GM19452 (cell line): ENCODE measurements at regions not wholly inside any gene's neighbourhood (a gene's known extent, or its start where the extent isn't known, plus 50 kb on each side); places are given as distances from the start of the nearest gene placed in this dataset.

Source experiments
- ATAC-seq: cut with Tn5 transposase; IDR thresholded peaks from one replicate; pipeline ENCODE4 v1.9.1; 2021; ENCODE audit not compliant: unreplicated experiment

- no peak for ATAC-seq
These were observed 1234.0 kb downstream of the TBC1D22A start for GRCh38 chr22:47996446-47996857.

GRCh38 chr22:47995718-47996117 lies 1233.3 kb downstream of the TBC1D22A start:
- ATAC-seq, result no peak

- no peak for ATAC-seq
These were observed 1232.8 kb downstream of the TBC1D22A start for GRCh38 chr22:47995264-47995627.

- no peak for ATAC-seq
These were observed 1232.3 kb downstream of the TBC1D22A start for GRCh38 chr22:47994601-47995263.

- no peak for ATAC-seq
These were observed 1231.6 kb downstream of the TBC1D22A start for GRCh38 chr22:47994045-47994444.

GRCh38 chr22:47990481-47990880 lies 1228.0 kb downstream of the TBC1D22A start:
- ATAC-seq, result no peak

- no peak for ATAC-seq
These were observed 1225.5 kb downstream of the TBC1D22A start for GRCh38 chr22:47987885-47988515.

- no peak for ATAC-seq
These were observed 1213.8 kb downstream of the TBC1D22A start for GRCh38 chr22:47976219-47976618.

- ATAC-seq, result no peak
These were observed 1205.4 kb downstream of the TBC1D22A start for GRCh38 chr22:47967831-47968230.

- ATAC-seq, result no peak
These were observed 1203.9 kb downstream of the TBC1D22A start for GRCh38 chr22:47966316-47966715.

- no peak for ATAC-seq
These were observed 1203.4 kb downstream of the TBC1D22A start for GRCh38 chr22:47965896-47966295.

GRCh38 chr22:47965066-47965465 lies 1202.6 kb downstream of the TBC1D22A start:
- no peak for ATAC-seq

GRCh38 chr22:47963660-47964059 lies 1201.2 kb downstream of the TBC1D22A start:
- no peak for ATAC-seq

GRCh38 chr22:47957649-47958048 lies 1195.2 kb downstream of the TBC1D22A start:
- no peak for ATAC-seq

GRCh38 chr22:47954107-47954506 lies 1191.7 kb downstream of the TBC1D22A start:
- ATAC-seq, result no peak

GRCh38 chr22:47944941-47945340 lies 1182.5 kb downstream of the TBC1D22A start:
- ATAC-seq, result no peak

- ATAC-seq, result no peak
These were observed 1181.6 kb downstream of the TBC1D22A start for GRCh38 chr22:47943729-47944700.

GRCh38 chr22:47940211-47940610 lies 1177.8 kb downstream of the TBC1D22A start:
- no peak for ATAC-seq

GRCh38 chr22:47933891-47934290 lies 1171.4 kb downstream of the TBC1D22A start:
- ATAC-seq, result no peak

- ATAC-seq, result no peak
These were observed 1170.8 kb downstream of the TBC1D22A start for GRCh38 chr22:47933226-47933625.

GRCh38 chr22:47929646-47930185 lies 1167.3 kb downstream of the TBC1D22A start:
- no peak for ATAC-seq
